ENCODE measurements at regions not wholly inside any gene's neighbourhood (a gene's known extent, or its start where the extent isn't known, plus 50 kb on each side); places are given as distances from the start of the nearest gene placed in this dataset.
"Not testable (repeated sequence)": the region's sequence is repeated elsewhere in the genome, so short reads cannot be mapped to it uniquely, and the experiment has no call there.

DNA sequence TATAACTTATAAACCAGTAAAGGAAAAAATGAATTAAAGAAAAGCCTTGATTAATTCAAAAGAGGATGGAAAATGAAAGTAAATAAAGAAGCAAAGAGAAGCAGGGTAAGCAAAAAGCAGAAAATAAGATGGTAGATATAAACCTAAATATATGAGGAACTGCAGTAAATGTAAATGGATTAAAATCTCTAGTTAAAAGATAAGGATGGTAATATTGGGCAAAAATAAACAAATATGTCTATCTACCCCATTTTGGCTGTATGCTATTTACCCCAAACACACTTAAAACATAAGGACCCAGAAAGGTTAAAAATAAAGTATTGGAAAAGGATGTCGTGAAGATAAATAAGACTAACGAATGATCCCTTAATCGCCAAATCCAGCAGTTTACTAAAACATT lies 161.9 kb downstream of the FOXD2 start:
- 95% methylated on average over 3 of the region's 3 CpGs for WGBS, 2 donors

DNA sequence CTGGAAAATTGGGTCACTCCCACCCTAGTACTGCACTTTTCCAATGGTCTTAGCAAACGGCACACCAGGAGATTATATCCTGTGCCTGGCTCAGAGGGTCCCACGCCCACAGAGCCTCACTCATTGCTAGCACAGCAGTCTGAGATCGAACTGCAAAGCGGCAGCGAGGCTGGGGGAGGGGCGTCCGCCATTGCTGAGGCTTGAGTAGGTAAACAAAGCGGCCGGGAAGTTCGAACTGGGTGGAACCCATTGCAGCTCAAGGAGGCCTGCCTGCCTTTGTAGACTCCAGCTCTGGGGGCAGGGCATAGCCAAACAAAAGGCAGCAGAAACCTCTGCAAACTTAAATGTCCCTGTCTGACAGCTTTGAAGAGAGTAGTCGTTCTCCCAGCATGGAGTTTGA lies 164.6 kb downstream of the FOXD2 start:
- not testable (repeated sequence) for H3K9me3 ChIP-seq (ENCODE audit: control insufficient read depth in 2 of 2, insufficient read depth in 1 of 2, low read depth in 1 of 2, low read length in 1 of 2); H3K4me1 ChIP-seq (ENCODE audit: control insufficient read depth in 2 of 2, insufficient read depth in 2 of 2, low read length in 1 of 2); H3K4me3 ChIP-seq (ENCODE audit: low read depth in 1 of 2, low read length in 2 of 2); H3K36me3 ChIP-seq (ENCODE audit: control insufficient read depth in 2 of 2, insufficient read depth in 2 of 2, low read length in 1 of 2); H3K27ac ChIP-seq (ENCODE audit: low read depth in 2 of 2, low read length in 1 of 2); H3K27me3 ChIP-seq (ENCODE audit: control insufficient read depth in 1 of 2, insufficient read depth in 2 of 2, low read length in 2 of 2)
- 87% methylated on average over 11 of the region's 11 CpGs for WGBS, 2 donors

More for the DNA sequence above, 161.9 kb downstream of the FOXD2 start:
- Histone ChIP-seq H3K4me3 (ENCODE audit: low read depth in 1 of 2, low read length in 2 of 2) (no peak overlapping the region), H3K9me3 (ENCODE audit: control insufficient read depth in 2 of 2, insufficient read depth in 1 of 2, low read depth in 1 of 2, low read length in 1 of 2) (peaks cover 0 to 6% of the 10 kb centered on the region in 2 donors), H3K4me1 (ENCODE audit: control insufficient read depth in 2 of 2, insufficient read depth in 2 of 2, low read length in 1 of 2) (no peaks in the 10 kb centered on the region), H3K36me3 (ENCODE audit: control insufficient read depth in 2 of 2, insufficient read depth in 2 of 2, low read length in 1 of 2) (no peaks in the 10 kb centered on the region), H3K27ac (ENCODE audit: low read depth in 2 of 2, low read length in 1 of 2) (no peak overlapping the region), H3K27me3 (ENCODE audit: control insufficient read depth in 1 of 2, insufficient read depth in 2 of 2, low read length in 2 of 2) (no peaks in the 10 kb centered on the region)

DNA sequence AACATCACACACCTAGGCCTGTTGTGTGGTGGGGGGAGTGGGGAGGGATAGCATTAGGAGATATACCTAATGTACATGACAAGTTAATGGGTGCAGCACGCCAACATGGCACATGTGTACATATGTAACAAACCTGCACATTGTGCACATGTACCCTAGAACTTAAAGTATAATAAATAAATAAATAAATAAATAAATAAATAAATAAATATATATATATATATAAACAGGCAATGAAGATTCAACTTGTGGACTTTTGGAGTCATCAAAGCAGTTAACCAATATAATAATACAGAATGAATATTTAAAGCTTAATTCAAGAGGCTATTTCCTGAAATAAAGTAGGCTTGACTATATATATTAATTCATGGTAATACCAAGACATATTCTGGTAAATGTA lies 167.0 kb downstream of the FOXD2 start:
- H3K36me3 ChIP-seq (ENCODE audit: control insufficient read depth in 2 of 2, insufficient read depth in 2 of 2, low read length in 1 of 2); H3K27me3 ChIP-seq (ENCODE audit: control insufficient read depth in 1 of 2, insufficient read depth in 2 of 2, low read length in 2 of 2): not testable (repeated sequence)

DNA sequence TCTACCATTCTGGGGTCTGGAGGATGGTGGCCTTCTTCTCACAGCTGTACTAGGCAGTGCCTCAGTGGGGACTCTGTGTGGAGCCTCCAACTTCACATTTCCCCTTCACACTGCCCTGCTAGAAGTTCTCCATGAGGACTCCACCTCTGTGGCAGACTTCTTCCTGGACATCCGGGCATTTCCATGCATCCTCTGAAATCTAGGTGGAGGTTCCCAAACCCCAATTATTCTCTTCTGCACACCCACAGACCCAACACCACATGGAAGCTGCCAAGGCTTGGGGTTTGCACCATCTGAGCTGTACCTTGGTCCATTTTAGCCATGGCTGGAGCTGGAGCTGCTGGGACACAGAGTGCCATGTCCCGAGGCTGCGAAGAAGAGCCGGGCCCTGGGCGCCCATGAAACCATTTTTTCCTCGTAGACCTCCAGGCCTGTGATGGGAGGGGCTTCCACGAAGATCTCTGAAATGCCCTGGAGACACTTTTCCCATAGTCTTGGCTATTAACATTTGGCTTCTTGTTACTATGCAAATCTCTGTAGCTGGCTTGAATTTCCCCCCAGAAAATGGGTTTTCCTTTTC lies 170.5 kb downstream of the FOXD2 start:
- Histone ChIP-seq H3K4me3 (ENCODE audit: low read depth in 1 of 2, low read length in 2 of 2) (no peak overlapping the region), H3K27me3 (ENCODE audit: control insufficient read depth in 1 of 2, insufficient read depth in 2 of 2, low read length in 2 of 2) (no peaks in the 10 kb centered on the region), H3K9me3 (ENCODE audit: control insufficient read depth in 2 of 2, insufficient read depth in 1 of 2, low read depth in 1 of 2, low read length in 1 of 2) (peaks cover 0 to 4% of the 10 kb centered on the region in 2 donors), H3K27ac (ENCODE audit: low read depth in 2 of 2, low read length in 1 of 2) (no peak overlapping the region), H3K4me1 (ENCODE audit: control insufficient read depth in 2 of 2, insufficient read depth in 2 of 2, low read length in 1 of 2) (no peaks in the 10 kb centered on the region), H3K36me3 (ENCODE audit: control insufficient read depth in 2 of 2, insufficient read depth in 2 of 2, low read length in 1 of 2) (no peaks in the 10 kb centered on the region)
- 89 to 93% methylated on average over 7 of the region's 7 CpGs for WGBS, 2 donors

More for the DNA sequence above, 167.0 kb downstream of the FOXD2 start:
- H3K4me3 ChIP-seq (ENCODE audit: low read depth in 1 of 2, low read length in 2 of 2); H3K9me3 ChIP-seq (ENCODE audit: control insufficient read depth in 2 of 2, insufficient read depth in 1 of 2, low read depth in 1 of 2, low read length in 1 of 2); H3K27ac ChIP-seq (ENCODE audit: low read depth in 2 of 2, low read length in 1 of 2); H3K4me1 ChIP-seq (ENCODE audit: control insufficient read depth in 2 of 2, insufficient read depth in 2 of 2, low read length in 1 of 2): not testable (repeated sequence)
- WGBS, 2 donors, result 75 to 87% methylated on average over 1 of the region's 1 CpG

DNA sequence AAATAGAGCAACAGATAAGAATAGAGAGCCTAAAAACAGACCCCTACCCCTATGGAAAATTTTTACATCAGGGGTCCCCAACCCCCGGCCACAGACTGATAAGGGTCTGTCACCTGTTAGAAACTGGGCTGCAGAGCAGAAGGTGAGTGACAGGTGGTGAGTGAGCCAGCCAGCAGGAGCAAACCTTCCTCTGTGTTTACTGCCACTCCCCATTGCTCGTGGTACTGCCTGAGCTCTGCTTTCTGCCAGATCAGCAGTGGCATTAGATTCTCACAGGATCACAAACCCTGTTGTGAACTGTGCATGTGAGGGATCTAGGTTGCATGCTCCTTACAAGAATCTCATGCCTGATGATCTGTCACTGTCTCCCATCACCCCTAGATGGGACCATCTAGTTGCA lies 174.1 kb downstream of the FOXD2 start:
- Histone ChIP-seq H3K4me1 (ENCODE audit: control insufficient read depth in 2 of 2, insufficient read depth in 2 of 2, low read length in 1 of 2) (no peaks in the 10 kb centered on the region), H3K36me3 (ENCODE audit: control insufficient read depth in 2 of 2, insufficient read depth in 2 of 2, low read length in 1 of 2) (no peaks in the 10 kb centered on the region), H3K27ac (ENCODE audit: low read depth in 2 of 2, low read length in 1 of 2) (no peak overlapping the region), H3K4me3 (ENCODE audit: low read depth in 1 of 2, low read length in 2 of 2) (no peak overlapping the region), H3K27me3 (ENCODE audit: control insufficient read depth in 1 of 2, insufficient read depth in 2 of 2, low read length in 2 of 2) (no peaks in the 10 kb centered on the region), H3K9me3 (ENCODE audit: control insufficient read depth in 2 of 2, insufficient read depth in 1 of 2, low read depth in 1 of 2, low read length in 1 of 2) (peaks cover 0 to 4% of the 10 kb centered on the region in 2 donors)
- WGBS, 2 donors, result 30 to 37% methylated on average over 2 of the region's 2 CpGs

DNA sequence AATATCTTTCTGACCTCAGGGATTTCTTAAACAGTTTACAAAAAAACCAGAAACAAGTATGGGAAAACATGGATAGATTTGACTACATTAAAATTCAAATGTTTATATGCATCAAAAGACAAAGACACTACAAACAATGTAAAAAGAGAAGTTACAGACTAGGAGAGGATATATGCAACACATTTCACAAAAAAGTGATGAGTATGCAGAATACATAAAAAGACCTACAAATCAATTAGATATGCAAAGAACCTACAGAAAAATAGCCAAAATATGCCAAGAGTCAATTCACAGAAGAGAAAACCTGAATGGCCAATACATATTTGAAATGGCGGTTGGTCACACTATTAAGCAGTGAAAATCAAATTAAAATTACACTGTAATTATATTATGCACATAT lies 175.0 kb downstream of the FOXD2 start:
- Histone ChIP-seq H3K27ac (ENCODE audit: low read depth in 2 of 2, low read length in 1 of 2) (no peak overlapping the region), H3K36me3 (ENCODE audit: control insufficient read depth in 2 of 2, insufficient read depth in 2 of 2, low read length in 1 of 2) (no peaks in the 10 kb centered on the region), H3K4me3 (ENCODE audit: low read depth in 1 of 2, low read length in 2 of 2) (no peak overlapping the region), H3K27me3 (ENCODE audit: control insufficient read depth in 1 of 2, insufficient read depth in 2 of 2, low read length in 2 of 2) (no peaks in the 10 kb centered on the region), H3K9me3 (ENCODE audit: control insufficient read depth in 2 of 2, insufficient read depth in 1 of 2, low read depth in 1 of 2, low read length in 1 of 2) (peaks cover 0 to 4% of the 10 kb centered on the region in 2 donors), H3K4me1 (ENCODE audit: control insufficient read depth in 2 of 2, insufficient read depth in 2 of 2, low read length in 1 of 2) (no peaks in the 10 kb centered on the region)
- 93 to 97% methylated on average over 1 of the region's 1 CpG for WGBS, 2 donors

DNA sequence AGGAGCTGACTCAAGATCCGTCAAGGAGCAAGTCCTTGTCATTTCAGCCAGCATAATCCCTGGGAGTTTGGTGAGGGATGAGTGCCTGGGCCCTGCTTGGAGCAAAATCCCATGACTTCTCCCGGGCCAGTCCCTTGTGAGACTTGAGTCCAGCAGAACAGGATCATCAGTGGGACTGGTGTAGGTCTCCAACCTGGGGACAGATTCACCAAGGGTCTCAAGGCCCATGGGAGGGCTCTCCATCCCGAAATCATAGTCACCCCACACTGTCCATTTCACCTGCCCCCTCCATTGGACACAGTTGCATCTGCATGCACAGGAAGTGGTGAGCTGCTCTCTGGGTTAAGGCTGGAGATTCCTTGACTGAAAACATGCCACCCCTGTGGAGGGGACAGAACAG lies 178.2 kb downstream of the FOXD2 start:
- Histone ChIP-seq H3K4me3 (ENCODE audit: low read depth in 1 of 2, low read length in 2 of 2) (no peak overlapping the region), H3K4me1 (ENCODE audit: control insufficient read depth in 2 of 2, insufficient read depth in 2 of 2, low read length in 1 of 2) (no peaks in the 10 kb centered on the region), H3K36me3 (ENCODE audit: control insufficient read depth in 2 of 2, insufficient read depth in 2 of 2, low read length in 1 of 2) (no peaks in the 10 kb centered on the region), H3K9me3 (ENCODE audit: control insufficient read depth in 2 of 2, insufficient read depth in 1 of 2, low read depth in 1 of 2, low read length in 1 of 2) (no peaks in the 10 kb centered on the region), H3K27ac (ENCODE audit: low read depth in 2 of 2, low read length in 1 of 2) (no peak overlapping the region), H3K27me3 (ENCODE audit: control insufficient read depth in 1 of 2, insufficient read depth in 2 of 2, low read length in 2 of 2) (no peaks in the 10 kb centered on the region)
- 87 to 88% methylated on average over 3 of the region's 3 CpGs for WGBS, 2 donors

DNA sequence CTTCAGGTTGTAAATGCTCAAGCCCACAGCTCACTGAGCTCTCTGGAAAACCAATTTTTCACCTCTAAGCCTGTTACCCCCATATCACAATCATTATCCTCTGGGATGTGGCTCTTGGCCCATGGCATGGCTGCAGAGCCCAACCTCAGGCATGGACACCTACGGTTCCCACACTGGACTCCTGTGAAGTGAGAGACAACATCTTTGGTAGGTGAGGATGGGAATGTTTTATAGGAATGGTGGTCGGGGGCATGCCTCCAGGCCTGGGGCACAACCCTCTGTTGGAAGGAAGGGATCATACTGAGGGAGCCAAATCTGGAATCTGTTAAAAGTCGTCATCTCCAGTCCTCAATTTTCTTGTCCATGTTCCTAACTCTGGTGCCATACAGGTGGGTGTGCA lies 179.1 kb downstream of the FOXD2 start:
- Histone ChIP-seq H3K27me3 (ENCODE audit: control insufficient read depth in 1 of 2, insufficient read depth in 2 of 2, low read length in 2 of 2) (no peaks in the 10 kb centered on the region), H3K9me3 (ENCODE audit: control insufficient read depth in 2 of 2, insufficient read depth in 1 of 2, low read depth in 1 of 2, low read length in 1 of 2) (no peaks in the 10 kb centered on the region), H3K4me1 (ENCODE audit: control insufficient read depth in 2 of 2, insufficient read depth in 2 of 2, low read length in 1 of 2) (no peaks in the 10 kb centered on the region), H3K27ac (ENCODE audit: low read depth in 2 of 2, low read length in 1 of 2) (no peak overlapping the region), H3K4me3 (ENCODE audit: low read depth in 1 of 2, low read length in 2 of 2) (no peak overlapping the region), H3K36me3 (ENCODE audit: control insufficient read depth in 2 of 2, insufficient read depth in 2 of 2, low read length in 1 of 2) (no peaks in the 10 kb centered on the region)
- 82 to 93% methylated on average over 3 of the region's 3 CpGs for WGBS, 2 donors

DNA sequence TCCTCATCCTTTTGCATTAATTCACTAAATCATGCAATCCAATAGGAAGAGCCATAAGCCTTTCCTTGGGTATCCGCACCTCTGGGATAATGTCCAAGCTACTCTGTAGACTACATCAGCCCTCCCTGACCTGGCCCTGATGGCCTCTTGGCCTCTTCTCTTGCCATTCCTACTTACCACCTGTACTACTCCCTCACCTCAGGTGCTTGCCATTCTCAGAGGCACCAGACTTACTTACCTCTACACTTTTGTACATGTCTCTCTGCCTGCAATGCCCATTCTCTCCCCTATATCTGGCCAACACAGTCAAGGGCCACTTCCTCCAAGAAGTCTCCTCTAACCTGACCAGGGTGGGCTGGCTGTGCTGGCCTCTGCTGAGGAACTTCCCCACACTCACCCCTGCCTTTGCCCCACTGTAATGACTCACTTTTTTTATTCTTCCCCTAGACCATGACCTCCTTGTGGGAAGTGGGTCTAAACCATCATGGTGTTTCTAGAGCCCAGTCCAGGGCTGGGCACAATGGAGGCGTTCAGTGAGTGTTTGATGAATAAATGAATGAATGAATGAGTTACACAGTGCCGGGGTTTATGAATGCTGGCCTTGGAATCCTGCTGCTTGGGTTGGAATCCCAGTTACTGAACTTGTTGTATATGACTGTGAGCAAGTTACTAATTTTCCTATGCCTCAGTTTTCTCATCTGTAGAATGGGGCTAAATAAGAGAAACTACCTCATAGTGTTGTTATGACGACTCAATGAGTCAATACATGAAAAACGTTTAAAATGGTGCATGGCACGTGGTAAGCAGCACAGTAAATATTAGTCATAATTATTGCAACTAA lies 179.8 kb downstream of the FOXD2 start:
- H3K36me3 ChIP-seq (ENCODE audit: control insufficient read depth in 2 of 2, insufficient read depth in 2 of 2, low read length in 1 of 2), result no peaks in the 10 kb centered on the region
- 82 to 83% methylated on average over 6 of the region's 6 CpGs for whole genome bisulfite sequencing, 2 donors
- H3K4me1 ChIP-seq (ENCODE audit: control insufficient read depth in 2 of 2, insufficient read depth in 2 of 2, low read length in 1 of 2), result no peaks in the 10 kb centered on the region
- H3K9me3 ChIP-seq (ENCODE audit: control insufficient read depth in 2 of 2, insufficient read depth in 1 of 2, low read depth in 1 of 2, low read length in 1 of 2), result no peaks in the 10 kb centered on the region
- H3K4me3 ChIP-seq (ENCODE audit: low read depth in 1 of 2, low read length in 2 of 2), result no peak overlapping the region
- no peak overlapping the region for H3K27ac ChIP-seq (ENCODE audit: low read depth in 2 of 2, low read length in 1 of 2)
- no peaks in the 10 kb centered on the region for H3K27me3 ChIP-seq (ENCODE audit: control insufficient read depth in 1 of 2, insufficient read depth in 2 of 2, low read length in 2 of 2)

DNA sequence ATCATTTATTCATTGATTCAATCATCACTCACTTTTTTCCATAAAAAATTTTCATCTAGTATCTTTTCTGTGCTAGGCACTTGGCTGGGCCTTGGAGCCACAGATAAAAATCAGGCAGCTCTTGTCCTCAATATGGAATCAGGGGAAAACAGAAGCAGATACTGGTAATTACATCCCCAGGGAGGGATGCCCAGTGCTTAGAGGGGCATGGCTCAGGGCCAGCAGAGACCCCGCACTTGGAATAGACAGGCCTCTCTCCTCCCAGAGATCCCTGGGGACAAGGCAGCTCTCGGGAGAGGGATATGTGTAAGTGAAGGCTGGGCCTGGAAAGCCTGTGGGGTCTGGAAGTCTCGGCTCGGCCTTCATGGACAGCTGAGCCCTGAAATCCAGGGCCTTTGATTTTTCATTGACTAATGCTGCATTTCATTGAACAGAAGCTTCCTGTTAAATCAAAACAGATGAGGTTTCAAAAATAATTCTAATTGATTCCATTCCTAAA lies 180.4 kb downstream of the FOXD2 start:
- H3K27ac ChIP-seq (ENCODE audit: low read depth in 2 of 2, low read length in 1 of 2), result no peak overlapping the region
- no peaks in the 10 kb centered on the region for H3K9me3 ChIP-seq (ENCODE audit: control insufficient read depth in 2 of 2, insufficient read depth in 1 of 2, low read depth in 1 of 2, low read length in 1 of 2)
- no peaks in the 10 kb centered on the region for H3K4me1 ChIP-seq (ENCODE audit: control insufficient read depth in 2 of 2, insufficient read depth in 2 of 2, low read length in 1 of 2)
- H3K4me3 ChIP-seq (ENCODE audit: low read depth in 1 of 2, low read length in 2 of 2), result no peak overlapping the region
- no peaks in the 10 kb centered on the region for H3K27me3 ChIP-seq (ENCODE audit: control insufficient read depth in 1 of 2, insufficient read depth in 2 of 2, low read length in 2 of 2)
- WGBS, 2 donors, result 88 to 89% methylated on average over 4 of the region's 4 CpGs
- H3K36me3 ChIP-seq (ENCODE audit: control insufficient read depth in 2 of 2, insufficient read depth in 2 of 2, low read length in 1 of 2), result no peaks in the 10 kb centered on the region
